22Rv1 (cell line): ENCODE measurements at regions not wholly inside any gene's neighbourhood (a gene's known extent, or its start where the extent isn't known, plus 50 kb on each side); places are given as distances from the start of the nearest gene placed in this dataset.

ENCODE experiments used
- H3K27ac ChIP-seq: fragments of 450-650 bp; 2 replicates; pipeline ENCODE4 v1.5.1; 2017
- ZFX ChIP-seq: fragments of 450-650 bp; IDR thresholded peaks from 2 replicates; pipeline ENCODE4 v1.6.1; 2017; ENCODE audit warnings: antibody characterized with exemption, borderline replicate concordance
- TF ChIP-seq, protein P1 (sequence below): fragments of 450-650 bp; IDR thresholded peaks from 2 replicates; pipeline ENCODE4 v1.5.1; 2017; ENCODE audit warnings: mild to moderate bottlenecking

DNA sequence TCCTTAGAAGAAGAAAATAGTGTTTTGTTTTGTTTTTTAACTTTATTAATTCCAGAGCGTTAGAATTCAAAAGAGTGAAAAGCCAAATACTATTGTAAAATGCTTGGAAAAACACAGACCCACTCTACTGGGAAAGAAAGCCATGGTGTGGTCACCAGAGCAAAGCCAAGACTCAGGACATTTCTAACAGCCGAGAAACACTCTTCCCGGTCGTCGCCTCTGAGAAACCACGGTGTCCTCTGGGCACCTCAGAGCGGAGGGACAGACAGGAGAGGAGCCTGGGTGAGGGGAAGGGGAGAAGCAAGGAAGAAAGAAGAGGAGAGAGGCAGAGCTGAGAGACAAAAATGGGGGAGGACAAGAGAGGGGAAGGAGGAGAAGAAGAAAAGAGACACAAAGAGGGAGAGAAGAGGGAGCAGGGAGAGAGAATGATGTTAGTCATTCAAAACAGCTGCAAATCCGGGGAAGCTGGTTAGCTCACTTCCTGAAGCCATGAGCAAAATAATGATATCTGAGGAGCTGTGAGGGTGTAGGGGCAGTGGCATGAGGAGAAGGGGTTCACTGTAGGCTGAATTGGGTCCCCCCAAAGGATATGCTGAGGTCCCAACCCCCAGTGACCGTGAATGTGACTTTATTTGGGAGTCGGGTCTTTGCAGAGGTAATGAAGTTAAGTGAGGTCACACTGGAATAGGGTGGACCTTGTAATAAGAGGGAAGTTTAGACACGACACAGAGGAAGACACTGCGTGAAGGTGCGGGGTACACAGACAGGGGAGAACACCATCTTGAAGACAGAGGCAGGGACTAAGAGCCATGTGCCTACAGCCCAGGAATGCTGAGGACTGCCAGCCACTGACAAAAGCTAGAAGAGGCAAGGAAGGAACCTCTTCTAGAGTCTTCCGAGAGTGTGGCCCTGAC is 58.2 kb upstream of the DMRTB1 start:
- TF ChIP-seq ZFX = no peak
- TF ChIP-seq, protein P1, sequence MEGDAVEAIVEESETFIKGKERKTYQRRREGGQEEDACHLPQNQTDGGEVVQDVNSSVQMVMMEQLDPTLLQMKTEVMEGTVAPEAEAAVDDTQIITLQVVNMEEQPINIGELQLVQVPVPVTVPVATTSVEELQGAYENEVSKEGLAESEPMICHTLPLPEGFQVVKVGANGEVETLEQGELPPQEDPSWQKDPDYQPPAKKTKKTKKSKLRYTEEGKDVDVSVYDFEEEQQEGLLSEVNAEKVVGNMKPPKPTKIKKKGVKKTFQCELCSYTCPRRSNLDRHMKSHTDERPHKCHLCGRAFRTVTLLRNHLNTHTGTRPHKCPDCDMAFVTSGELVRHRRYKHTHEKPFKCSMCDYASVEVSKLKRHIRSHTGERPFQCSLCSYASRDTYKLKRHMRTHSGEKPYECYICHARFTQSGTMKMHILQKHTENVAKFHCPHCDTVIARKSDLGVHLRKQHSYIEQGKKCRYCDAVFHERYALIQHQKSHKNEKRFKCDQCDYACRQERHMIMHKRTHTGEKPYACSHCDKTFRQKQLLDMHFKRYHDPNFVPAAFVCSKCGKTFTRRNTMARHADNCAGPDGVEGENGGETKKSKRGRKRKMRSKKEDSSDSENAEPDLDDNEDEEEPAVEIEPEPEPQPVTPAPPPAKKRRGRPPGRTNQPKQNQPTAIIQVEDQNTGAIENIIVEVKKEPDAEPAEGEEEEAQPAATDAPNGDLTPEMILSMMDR = no peak
- no peak overlapping the region for H3K27ac ChIP-seq

DNA sequence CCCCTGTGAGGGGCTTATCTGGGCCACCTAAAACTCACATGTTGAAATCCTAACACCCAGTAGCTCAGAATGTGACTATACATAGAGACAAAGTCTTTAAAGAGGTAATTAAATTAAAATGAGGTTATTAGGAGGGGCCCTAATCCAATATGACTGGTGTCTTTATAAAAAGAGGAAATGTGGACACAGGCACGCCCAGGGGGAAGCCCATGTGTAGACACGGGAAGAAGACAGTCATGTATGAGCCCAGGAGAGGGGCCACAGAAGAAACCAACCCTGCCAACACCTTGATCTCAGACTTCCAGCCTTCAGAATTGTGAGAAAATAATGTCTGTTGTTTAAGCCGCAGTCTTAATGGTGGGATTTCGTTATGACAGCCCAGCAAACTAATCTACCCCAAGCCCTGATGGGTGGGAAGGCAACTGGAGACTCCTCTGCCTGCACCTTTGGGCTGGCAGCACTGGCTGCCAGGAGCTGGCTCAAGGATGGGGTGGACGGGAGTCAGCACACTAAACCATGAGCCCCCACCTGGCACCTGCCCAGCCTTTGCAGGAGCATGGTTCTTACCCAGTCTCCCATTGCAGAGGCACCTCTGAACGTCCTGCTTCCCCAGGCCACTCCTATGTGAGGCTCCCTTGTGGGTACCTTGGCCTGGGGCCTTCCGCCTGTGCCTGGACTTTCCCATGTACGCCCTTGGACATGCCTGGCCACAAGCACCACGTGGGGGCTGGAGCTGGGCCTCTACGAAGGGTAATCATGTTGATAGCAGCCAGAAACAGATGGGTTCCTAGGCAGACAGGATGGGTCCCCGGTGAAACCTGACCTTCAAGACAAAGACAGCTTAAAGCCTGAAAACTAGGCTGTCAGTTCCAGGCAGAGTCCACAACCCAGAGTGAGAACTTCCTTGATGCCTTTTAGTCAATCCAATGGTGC is 57.1 kb upstream of the DMRTB1 start:
- TF ChIP-seq ZFX = no peak
- H3K27ac ChIP-seq = no peak overlapping the region

DNA sequence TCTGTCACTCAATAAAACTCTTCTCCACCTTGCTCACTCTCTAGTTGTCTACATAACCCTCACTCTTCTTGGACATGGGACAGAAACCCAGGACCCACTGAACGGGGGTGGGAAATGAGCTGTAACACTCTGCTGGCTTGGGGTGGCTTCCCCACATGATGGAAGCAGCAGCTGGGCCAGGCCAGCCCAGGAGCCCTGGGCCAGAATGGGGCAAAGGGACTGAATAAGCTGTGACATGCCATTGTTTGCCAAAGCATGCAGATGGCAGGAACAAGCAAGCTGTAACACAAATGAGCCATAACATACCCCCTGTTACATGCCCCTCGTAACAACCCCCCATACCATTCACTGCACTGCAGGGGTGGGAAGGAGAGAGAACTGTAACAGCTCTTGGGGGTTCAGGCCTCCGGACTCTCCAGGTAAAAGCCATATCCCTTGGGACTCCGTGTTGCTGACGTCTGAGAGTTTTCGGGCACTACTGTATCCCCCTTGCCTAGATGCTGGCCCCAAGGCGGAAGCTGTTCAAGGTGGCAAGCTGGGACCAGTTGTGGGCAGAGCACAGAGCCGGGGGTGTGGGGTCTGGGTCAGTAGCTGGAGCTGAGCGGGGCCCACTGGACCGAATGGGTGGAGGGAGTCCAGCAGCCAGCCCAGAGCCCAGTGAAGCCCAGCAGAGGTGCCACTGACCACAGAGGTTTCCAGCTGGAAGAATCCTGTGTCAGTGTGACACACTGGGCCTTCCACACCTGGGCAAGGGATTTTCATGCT is 56.1 kb upstream of the DMRTB1 start:
- no peak overlapping the region for H3K27ac ChIP-seq
- TF ChIP-seq, protein P1 = no peak
- TF ChIP-seq ZFX = no peak

DNA sequence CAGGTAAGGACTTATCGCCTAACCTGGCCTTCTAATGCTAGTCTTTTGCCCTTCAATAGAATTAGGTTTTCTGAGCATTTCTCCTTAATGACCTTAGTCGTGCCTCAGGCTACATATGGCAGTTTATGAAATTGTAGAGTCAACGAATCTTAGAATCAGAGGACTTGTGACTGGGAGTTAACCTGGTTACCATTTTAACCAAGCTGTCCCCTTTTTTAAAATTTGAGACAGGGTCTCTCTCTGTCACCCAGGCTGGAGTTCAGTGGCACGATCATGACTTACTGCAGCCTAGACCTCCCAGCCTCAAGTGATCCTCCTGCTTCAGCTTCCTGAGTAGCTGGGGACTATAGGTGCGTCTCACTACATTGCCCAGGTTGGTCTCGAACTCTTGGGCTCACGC is 53.5 kb upstream of the DMRTB1 start:
- TF ChIP-seq ZFX = no peak
- TF ChIP-seq, protein P1 = no peak
- no peak overlapping the region for H3K27ac ChIP-seq

DNA sequence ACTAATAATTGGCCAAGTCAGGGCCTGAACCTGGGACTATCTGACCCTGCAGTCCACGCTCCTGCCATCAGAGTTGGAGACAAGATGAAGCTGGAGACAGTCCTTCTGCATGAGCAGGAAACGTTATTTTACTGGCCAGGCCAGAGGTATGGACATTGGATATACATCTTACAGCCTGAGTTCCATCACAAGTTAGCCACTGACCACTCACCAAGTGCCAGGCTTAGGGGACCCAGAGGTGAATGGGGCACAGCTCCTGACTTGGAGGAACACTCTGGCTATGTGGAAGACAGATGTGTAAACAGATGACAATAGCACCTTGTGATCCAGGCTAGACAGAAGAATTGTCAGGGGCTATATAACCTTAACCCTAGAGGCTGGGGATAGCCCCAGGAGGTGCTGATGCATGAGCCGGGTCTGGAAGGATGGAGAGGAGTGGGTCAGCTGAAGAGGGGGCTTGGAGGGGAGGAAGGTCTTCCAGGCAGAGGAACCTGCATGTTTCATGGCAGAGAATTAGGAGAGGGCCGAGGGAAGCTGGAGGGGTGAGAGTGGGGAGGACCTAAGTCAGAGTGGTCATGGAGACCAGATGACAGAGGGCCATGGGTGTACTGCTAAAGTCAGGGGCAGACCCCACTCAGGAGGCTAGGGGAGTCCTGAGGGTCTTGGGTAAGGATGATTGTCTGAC is 52.5 kb upstream of the DMRTB1 start:
- TF ChIP-seq, protein P1 = no peak
- no peak overlapping the region for H3K27ac ChIP-seq

DNA sequence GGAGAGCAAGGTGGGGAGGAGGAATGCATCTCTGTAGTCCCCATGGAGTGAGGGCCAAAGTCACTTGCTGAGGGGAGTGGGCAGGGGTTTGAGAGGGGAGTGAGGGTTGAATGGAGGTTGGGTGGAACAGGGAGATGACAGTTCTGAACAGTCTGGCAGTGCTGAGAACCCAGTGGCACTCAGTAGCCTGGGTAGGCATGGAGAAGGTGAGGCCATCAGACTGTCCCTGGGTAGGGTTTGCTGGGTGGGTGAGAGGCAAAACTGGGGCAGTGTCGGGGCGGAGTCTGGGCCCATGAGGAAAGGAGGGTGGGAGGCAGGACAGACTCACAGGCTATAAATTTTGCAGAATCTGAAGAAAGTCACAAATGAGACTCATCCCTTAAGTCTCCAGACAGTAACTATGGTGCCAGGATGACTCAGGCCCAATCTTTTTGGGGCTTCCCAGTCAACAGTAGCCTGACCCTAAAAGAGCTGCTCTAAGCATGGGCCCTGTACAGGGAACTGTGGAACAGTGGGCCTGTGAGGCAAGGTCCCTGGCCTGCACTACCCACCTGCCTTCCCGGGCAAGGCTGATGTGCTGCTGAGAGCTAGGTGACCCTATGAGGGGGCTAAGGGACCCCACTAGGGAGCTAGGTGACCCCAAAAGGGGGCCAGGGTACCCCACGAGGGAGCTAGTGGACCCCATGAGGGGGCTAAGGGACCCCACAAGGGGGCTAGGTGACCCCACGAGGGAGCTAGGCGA is 51.0 kb upstream of the DMRTB1 start:
- no peak overlapping the region for H3K27ac ChIP-seq
- TF ChIP-seq, protein P1 = no peak
- no peak for TF ChIP-seq ZFX
